Thyroid gland (tissue), 4 donors: ENCODE measurements at regions not wholly inside any gene's neighbourhood (a gene's known extent, or its start where the extent isn't known, plus 50 kb on each side); places are given as distances from the start of the nearest gene placed in this dataset.

Experiments
- DNase-seq, 2 donors: peaks; one replicate each; pipeline ENCODE4 v3.0.0-alpha.2; 2019
- H3K27ac ChIP-seq, 3 donors: fragments of 200-600 bp; sonication (generic); 1 replicate in 2 of 3; 2 replicates in 1 of 3; pipeline ENCODE4 v1.5.1; 2016 to 2019; ENCODE audit warnings: mild to moderate bottlenecking in 1 of 3, moderate library complexity in 1 of 3
- H3K27me3 ChIP-seq: fragments of 200-600 bp; sonication (generic); one replicate; pipeline ENCODE4 v1.5.1; 2019
- H3K36me3 ChIP-seq, 2 donors: fragments of 200-600 bp; sonication (generic); one replicate each; pipeline ENCODE4 v1.5.1; 2016 to 2019
- H3K4me1 ChIP-seq, 2 donors: fragments of 200-600 bp; sonication (generic); one replicate each; pipeline ENCODE4 v1.5.1; 2017 to 2019
- H3K4me3 ChIP-seq, 3 donors: fragments of 200-600 bp; sonication (generic); replicated peaks in 1 of 3; 1 replicate in 2 of 3; 2 replicates in 1 of 3; pipeline ENCODE4 v1.5.1; 2016; ENCODE audit warnings: mild to moderate bottlenecking in 1 of 3
- H3K9me3 ChIP-seq: fragments of 200-600 bp; sonication (generic); one replicate; pipeline ENCODE4 v1.5.1; 2017
- POLR2A ChIP-seq, 2 donors: fragments of 450-650 bp; IDR thresholded peaks; one replicate each; pipeline ENCODE4 v1.6.1; 2017; ENCODE audit warnings: antibody characterized with exemption in 2 of 2, mild to moderate bottlenecking in 2 of 2, moderate library complexity in 1 of 2
- WGBS, 2 donors: methylation state at CpG; one replicate each; pipeline ENCODE4 v1.1.5; 2017; 5-methylcytosine and 5-hydroxymethylcytosine counted together
- intact Hi-C: fragments of 100-400 bp; cut with DNase I; formaldehyde crosslinking; loops from one replicate; pipeline ENCODE4 v1.15.1; 2023
- TF ChIP-seq, protein P1 (sequence below), 6 experiments: fragments of 200-600 bp in 3 of 6; fragments of 450-650 bp in 3 of 6; sonication (generic) in 3 of 6; IDR thresholded peaks; one replicate each; pipeline ENCODE4 v1.5.1; 2016 to 2019; ENCODE audit warnings: antibody characterized with exemption in 6 of 6, mild to moderate bottlenecking in 2 of 6, inconsistent platforms in 1 of 6, moderate library complexity in 1 of 6

DNA sequence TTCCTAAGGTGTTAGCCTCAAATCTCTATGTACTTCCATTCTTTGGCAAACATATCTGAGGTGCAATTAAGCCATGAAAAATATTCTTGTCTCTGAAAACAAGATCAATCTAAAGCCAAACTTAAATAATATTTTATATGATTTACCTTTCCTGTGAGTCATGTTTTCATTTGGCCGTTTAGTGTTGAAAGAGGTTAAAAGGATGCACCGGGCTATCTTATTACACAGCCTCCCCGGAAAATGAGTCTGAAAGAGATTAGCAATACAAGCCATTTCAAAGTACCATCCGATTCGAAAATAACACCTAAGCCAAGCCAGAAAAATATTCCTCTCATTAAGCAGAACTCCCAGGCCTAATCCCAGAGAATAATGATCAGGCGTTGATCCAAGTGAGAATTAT, 161.5 kb upstream of the EPHA5 start:
- TF ChIP-seq, protein P1, sequence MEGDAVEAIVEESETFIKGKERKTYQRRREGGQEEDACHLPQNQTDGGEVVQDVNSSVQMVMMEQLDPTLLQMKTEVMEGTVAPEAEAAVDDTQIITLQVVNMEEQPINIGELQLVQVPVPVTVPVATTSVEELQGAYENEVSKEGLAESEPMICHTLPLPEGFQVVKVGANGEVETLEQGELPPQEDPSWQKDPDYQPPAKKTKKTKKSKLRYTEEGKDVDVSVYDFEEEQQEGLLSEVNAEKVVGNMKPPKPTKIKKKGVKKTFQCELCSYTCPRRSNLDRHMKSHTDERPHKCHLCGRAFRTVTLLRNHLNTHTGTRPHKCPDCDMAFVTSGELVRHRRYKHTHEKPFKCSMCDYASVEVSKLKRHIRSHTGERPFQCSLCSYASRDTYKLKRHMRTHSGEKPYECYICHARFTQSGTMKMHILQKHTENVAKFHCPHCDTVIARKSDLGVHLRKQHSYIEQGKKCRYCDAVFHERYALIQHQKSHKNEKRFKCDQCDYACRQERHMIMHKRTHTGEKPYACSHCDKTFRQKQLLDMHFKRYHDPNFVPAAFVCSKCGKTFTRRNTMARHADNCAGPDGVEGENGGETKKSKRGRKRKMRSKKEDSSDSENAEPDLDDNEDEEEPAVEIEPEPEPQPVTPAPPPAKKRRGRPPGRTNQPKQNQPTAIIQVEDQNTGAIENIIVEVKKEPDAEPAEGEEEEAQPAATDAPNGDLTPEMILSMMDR (IDR thresholded peaks at IDR 0.05), result no peak
- no peak for TF ChIP-seq POLR2A (IDR thresholded peaks at IDR 0.05)
- intact Hi-C loops, result no loop called here
- no peaks in the 10 kb centered on the region for H3K36me3 ChIP-seq
- no peaks in the 10 kb centered on the region for H3K4me1 ChIP-seq
- no peak overlapping the region for H3K4me3 ChIP-seq
- DNase-seq, result no peak
- WGBS, 2 donors, result 64 to 70% methylated on average over 6 of the region's 6 CpGs
- no peaks in the 10 kb centered on the region for H3K9me3 ChIP-seq
- no peaks in the 10 kb centered on the region for H3K27me3 ChIP-seq
- no peak overlapping the region for H3K27ac ChIP-seq

DNA sequence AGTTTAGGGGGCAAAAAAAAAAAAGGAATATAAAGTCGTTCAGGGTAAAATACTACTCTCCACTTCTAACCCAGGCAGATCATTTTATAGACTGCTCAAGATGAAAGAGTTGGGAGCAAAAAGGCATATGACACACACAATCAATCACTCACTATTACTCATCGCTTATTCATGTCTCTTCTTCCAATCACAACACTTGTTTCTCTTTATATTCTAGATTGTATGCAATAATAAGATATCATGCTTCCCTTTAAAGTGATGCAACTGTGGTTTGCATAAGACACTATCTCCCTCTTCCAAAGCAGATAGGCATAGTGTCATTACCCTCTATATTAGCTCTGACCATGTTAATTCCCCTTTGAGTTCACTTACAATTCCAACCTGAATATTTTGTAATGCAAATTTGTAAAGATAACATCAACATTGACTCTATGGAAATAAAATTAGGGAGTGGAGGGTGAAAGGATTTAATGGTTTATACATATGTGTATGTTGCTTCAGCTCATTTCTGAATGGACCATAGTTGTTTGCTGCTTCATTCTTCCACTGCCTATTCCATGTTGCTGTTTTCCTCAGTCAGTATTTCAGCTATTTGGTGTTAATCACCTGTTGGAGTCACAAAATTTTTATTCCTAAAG, 154.9 kb upstream of the EPHA5 start:
- no peaks in the 10 kb centered on the region for H3K27me3 ChIP-seq
- H3K36me3 ChIP-seq, result no peaks in the 10 kb centered on the region
- intact Hi-C loops, result no loop called here
- 78 to 82% methylated on average over 2 of the region's 2 CpGs for WGBS, 2 donors
- H3K4me1 ChIP-seq, result no peaks in the 10 kb centered on the region
- TF ChIP-seq POLR2A (IDR thresholded peaks at IDR 0.05), result no peak
- TF ChIP-seq, protein P1 (IDR thresholded peaks at IDR 0.05), result no peak
- H3K9me3 ChIP-seq, result no peaks in the 10 kb centered on the region
- no peak overlapping the region for H3K27ac ChIP-seq
- no peak overlapping the region for H3K4me3 ChIP-seq
- no peak for DNase-seq

DNA sequence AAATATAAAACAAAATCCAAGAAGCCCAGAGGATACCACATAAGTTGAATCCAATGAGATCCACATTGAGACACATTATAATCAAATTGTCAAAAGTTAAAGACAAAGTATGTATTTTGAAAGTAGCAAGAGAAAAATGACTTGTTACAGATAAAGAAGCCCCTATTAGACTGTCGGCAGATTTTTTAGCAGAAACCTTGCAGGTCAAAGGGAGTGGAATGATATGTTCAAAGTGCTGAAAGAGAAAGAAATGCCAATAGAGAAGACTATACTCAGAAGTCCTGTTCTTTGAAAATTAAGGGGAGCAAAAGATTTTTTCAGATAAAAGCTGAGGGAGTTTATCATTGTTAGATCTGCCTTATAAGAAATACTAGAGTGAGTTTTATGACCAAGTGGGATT, 148.9 kb upstream of the EPHA5 start:
- Histone ChIP-seq H3K27ac (no peak overlapping the region), H3K27me3 (no peaks in the 10 kb centered on the region), H3K4me3 (no peak overlapping the region), H3K9me3 (no peaks in the 10 kb centered on the region), H3K36me3 (no peaks in the 10 kb centered on the region), H3K4me1 (no peaks in the 10 kb centered on the region)
- TF ChIP-seq, protein P1 (IDR thresholded peaks at IDR 0.05), result no peak
- no peak for TF ChIP-seq POLR2A (IDR thresholded peaks at IDR 0.05)
- DNase-seq, result no peak
- 94 to 96% methylated on average over 1 of the region's 1 CpG for WGBS, 2 donors
- intact Hi-C loops, result no loop called here

GRCh38 chr4:65805936-65806335, 135.6 kb upstream of the EPHA5 start:
- Histone ChIP-seq H3K4me3 (no peak overlapping the region), H3K4me1 (no peaks in the 10 kb centered on the region), H3K27ac (no peak overlapping the region), H3K36me3 (no peaks in the 10 kb centered on the region), H3K9me3 (no peaks in the 10 kb centered on the region), H3K27me3 (no peaks in the 10 kb centered on the region)
- intact Hi-C loops, result no loop called here
- no peak for DNase-seq
- TF ChIP-seq, protein P1 (IDR thresholded peaks at IDR 0.05), result no peak
- TF ChIP-seq POLR2A (IDR thresholded peaks at IDR 0.05), result no peak

GRCh38 chr4:65799513-65799912, 129.2 kb upstream of the EPHA5 start:
- no peaks in the 10 kb centered on the region for H3K9me3 ChIP-seq
- no peaks in the 10 kb centered on the region for H3K36me3 ChIP-seq
- intact Hi-C loops, result no loop called here
- no peak for DNase-seq
- 90 to 92% methylated on average over 14 of the region's 14 CpGs for WGBS, 2 donors
- H3K27me3 ChIP-seq, result no peaks in the 10 kb centered on the region
- H3K27ac ChIP-seq, result no peak overlapping the region
- no peaks in the 10 kb centered on the region for H3K4me1 ChIP-seq
- H3K4me3 ChIP-seq, result no peak overlapping the region
- TF ChIP-seq, protein P1 (IDR thresholded peaks at IDR 0.05), result no peak
- TF ChIP-seq POLR2A (IDR thresholded peaks at IDR 0.05), result no peak
